GM23248 (cell line): ENCODE measurements at regions not wholly inside any gene's neighbourhood (a gene's known extent, or its start where the extent isn't known, plus 50 kb on each side); places are given as distances from the start of the nearest gene placed in this dataset.

ENCODE experiments used
- DNase-seq: peaks from one replicate; pipeline ENCODE4 v3.0.0-alpha.2; 2015
- H2AFZ ChIP-seq: fragments of 200-600 bp; sonication (generic); 2 replicates; pipeline ENCODE4 v1.6.1; 2016; ENCODE audit warnings: antibody characterized with exemption
- H3F3A ChIP-seq: fragments of 200-600 bp; sonication (generic); 2 replicates; pipeline ENCODE4 v1.6.1; 2016; ENCODE audit warnings: mild to moderate bottlenecking, antibody characterized with exemption, mixed run types; ENCODE audit not compliant: insufficient read depth
- H3K27ac ChIP-seq: fragments of 200-600 bp; sonication (generic); 2 replicates; pipeline ENCODE4 v1.5.1; 2016; ENCODE audit warnings: mild to moderate bottlenecking
- H3K27me3 ChIP-seq: fragments of 200-600 bp; sonication (generic); replicated peaks from 2 replicates; pipeline ENCODE4 v1.6.1; 2016; ENCODE audit warnings: mild to moderate bottlenecking; ENCODE audit not compliant: insufficient read depth
- H3K36me3 ChIP-seq: fragments of 200-600 bp; sonication (generic); 2 replicates; pipeline ENCODE4 v1.6.1; 2016; ENCODE audit warnings: low read depth, mild to moderate bottlenecking
- H3K4me1 ChIP-seq: fragments of 200-600 bp; sonication (generic); 2 replicates; pipeline ENCODE4 v1.6.1; 2016; ENCODE audit warnings: mild to moderate bottlenecking; ENCODE audit not compliant: insufficient read depth
- H3K4me2 ChIP-seq: fragments of 200-600 bp; sonication (generic); one replicate; pipeline ENCODE4 v1.6.1; 2016; ENCODE audit warnings: mild to moderate bottlenecking; ENCODE audit not compliant: unreplicated experiment
- H3K4me3 ChIP-seq: fragments of 200-600 bp; sonication (generic); 2 replicates; pipeline ENCODE4 v1.5.1; 2016; ENCODE audit warnings: mild to moderate bottlenecking
- H3K79me2 ChIP-seq: fragments of 200-600 bp; sonication (generic); 2 replicates; pipeline ENCODE4 v1.6.1; 2016; ENCODE audit warnings: mild to moderate bottlenecking; ENCODE audit not compliant: insufficient read depth
- H3K9ac ChIP-seq: fragments of 200-600 bp; sonication (generic); 2 replicates; pipeline ENCODE4 v1.6.1; 2016; ENCODE audit warnings: mild to moderate bottlenecking
- H3K9me2 ChIP-seq: fragments of 200-600 bp; sonication (generic); 2 replicates; pipeline ENCODE4 v1.6.1; 2016; ENCODE audit warnings: mixed run types, mild to moderate bottlenecking, moderate library complexity; ENCODE audit not compliant: insufficient read depth
- H3K9me3 ChIP-seq: fragments of 200-600 bp; sonication (generic); one replicate; pipeline ENCODE4 v1.6.1; 2017; ENCODE audit warnings: low read depth
- H4K20me1 ChIP-seq: fragments of 200-600 bp; sonication (generic); 2 replicates; pipeline ENCODE4 v1.6.0; 2016; ENCODE audit not compliant: insufficient read depth
- EZH2 ChIP-seq: fragments of 200-600 bp; sonication (generic); IDR thresholded peaks from 2 replicates; pipeline ENCODE4 v1.6.1; 2018; ENCODE audit warnings: antibody characterized with exemption, mild to moderate bottlenecking; ENCODE audit not compliant: insufficient read depth, poor library complexity, severe bottlenecking
- WGBS, 2 experiments: methylation state at CpG; one replicate each; pipeline ENCODE4 v1.1.6; 2015 to 2017; ENCODE audit warnings: low lambda C conversion rate in 2 of 2, low coverage in 1 of 2; ENCODE audit errors: missing lambda C conversion rate in 2 of 2; 5-methylcytosine and 5-hydroxymethylcytosine counted together
- in situ Hi-C: fragments of 300-500 bp; cut with MboI; formaldehyde crosslinking; loops from 2 replicates; pipeline ENCODE4 v1.15.0; 2020

DNA sequence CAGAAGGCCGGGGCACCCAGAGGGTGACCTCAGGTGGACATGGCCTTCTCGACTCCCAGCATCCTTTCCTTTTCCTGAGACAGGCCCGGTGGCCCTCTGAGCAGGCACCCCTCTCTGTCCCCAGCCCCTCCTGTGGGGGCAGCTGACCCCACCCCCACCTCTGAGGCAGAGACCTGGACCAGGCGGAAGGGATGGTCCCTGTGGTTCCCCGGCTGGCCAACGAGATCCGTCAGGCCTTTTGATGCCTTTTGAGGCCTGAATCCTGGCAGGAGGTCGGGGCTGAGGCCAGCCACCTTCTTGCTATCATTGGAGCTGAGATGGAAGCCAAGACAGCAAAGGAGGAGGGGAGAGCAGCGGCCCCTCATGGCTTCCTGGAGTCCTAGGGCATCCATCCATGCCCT lies 50.2 kb upstream of the ACTRT2 start:
- no peak overlapping the region for H3K9ac ChIP-seq
- 49 to 52% methylated on average over 8 to 9 of the region's 9 CpGs for WGBS, 2 experiments
- no peak overlapping the region for H3K4me2 ChIP-seq
- H3F3A ChIP-seq: no peaks in the 10 kb centered on the region
- H4K20me1 ChIP-seq: no peaks in the 10 kb centered on the region
- no peaks in the 10 kb centered on the region for H3K9me2 ChIP-seq
- H3K36me3 ChIP-seq: no peaks in the 10 kb centered on the region
- no peak overlapping the region for H3K27ac ChIP-seq
- H3K79me2 ChIP-seq: no peaks in the 10 kb centered on the region
- no peak overlapping the region for H3K4me3 ChIP-seq
- no peaks in the 10 kb centered on the region for H3K9me3 ChIP-seq
- no peak overlapping the region for H2AFZ ChIP-seq
- H3K27me3 ChIP-seq: no peaks in the 10 kb centered on the region
- no peak for DNase-seq
- in situ Hi-C loops: no loop called here
- TF ChIP-seq EZH2: no peak
- no peaks in the 10 kb centered on the region for H3K4me1 ChIP-seq
